IPS DF 4.7 (cell line): ENCODE measurements at regions not wholly inside any gene's neighbourhood (a gene's known extent, or its start where the extent isn't known, plus 50 kb on each side); places are given as distances from the start of the nearest gene placed in this dataset.
"Not testable (repeated sequence)": the region's sequence is repeated elsewhere in the genome, so short reads cannot be mapped to it uniquely, and the experiment has no call there.

Experiments
- DNase-seq: peaks from one replicate; pipeline ENCODE4 v3.0.0-alpha.2; 2013; ENCODE audit warnings: low spot score; ENCODE audit errors: extremely low read depth

- DNase-seq, result no peak
These were observed 271.4 kb downstream of the SPRY1 start for GRCh38 chr4:123667991-123668390.

- no peak for DNase-seq
These were observed 275.2 kb downstream of the SPRY1 start for GRCh38 chr4:123671636-123672404.

GRCh38 chr4:123672987-123673386, 276.4 kb downstream of the SPRY1 start:
- DNase-seq, result no peak

- no peak for DNase-seq
These were observed 277.4 kb downstream of the SPRY1 start for GRCh38 chr4:123673971-123674370.

GRCh38 chr4:123674762-123675465, 278.3 kb downstream of the SPRY1 start:
- DNase-seq, result no peak

GRCh38 chr4:123675567-123675966, 279.0 kb downstream of the SPRY1 start:
- no peak for DNase-seq

GRCh38 chr4:123676071-123676889, 279.7 kb downstream of the SPRY1 start:
- DNase-seq, result no peak

- no peak for DNase-seq
These were observed 280.3 kb downstream of the SPRY1 start for GRCh38 chr4:123676890-123677229.

GRCh38 chr4:123682931-123683330, 286.3 kb downstream of the SPRY1 start:
- no peak for DNase-seq

GRCh38 chr4:123684937-123685336, 288.3 kb downstream of the SPRY1 start:
- not testable (repeated sequence) for DNase-seq

- not testable (repeated sequence) for DNase-seq
These were observed 298.9 kb downstream of the SPRY1 start for GRCh38 chr4:123695531-123695930.

- DNase-seq, result no peak
These were observed 300.1 kb downstream of the SPRY1 start for GRCh38 chr4:123696687-123697086.

- no peak for DNase-seq
These were observed 302.0 kb downstream of the SPRY1 start for GRCh38 chr4:123698556-123698955.

- no peak for DNase-seq
These were observed 303.5 kb downstream of the SPRY1 start for GRCh38 chr4:123699880-123700771.

GRCh38 chr4:123701131-123701575, 304.6 kb downstream of the SPRY1 start:
- no peak for DNase-seq

GRCh38 chr4:123705419-123705818, 308.8 kb downstream of the SPRY1 start:
- no peak for DNase-seq

- DNase-seq, result no peak
These were observed 310.4 kb downstream of the SPRY1 start for GRCh38 chr4:123706973-123707372.

- DNase-seq, result no peak
These were observed 312.3 kb downstream of the SPRY1 start for GRCh38 chr4:123708902-123709301.

- DNase-seq, result no peak
These were observed 312.7 kb downstream of the SPRY1 start for GRCh38 chr4:123709336-123709735.

- no peak for DNase-seq
These were observed 334.4 kb downstream of the SPRY1 start for GRCh38 chr4:123731035-123731434.

GRCh38 chr4:123737156-123737555, 340.6 kb downstream of the SPRY1 start:
- no peak for DNase-seq
